Esophagus squamous epithelium (tissue), 5 donors: ENCODE measurements at regions not wholly inside any gene's neighbourhood (a gene's known extent, or its start where the extent isn't known, plus 50 kb on each side); places are given as distances from the start of the nearest gene placed in this dataset.
A peak's percentile ranks its signal among the peaks of the same experiment; 100 is the strongest.

Experiments
- DNase-seq: peaks from one replicate; lab custom pipeline; 2025; lab: John Stamatoyannopoulos, UW
- H3K27ac ChIP-seq, 4 donors: fragments of 200-600 bp; sonication (generic); one replicate each; pipeline ENCODE4 v1.5.1; 2016 to 2019; ENCODE audit warnings: mild to moderate bottlenecking in 1 of 4
- H3K27me3 ChIP-seq, 4 donors: fragments of 200-600 bp; sonication (generic); 1 replicate in 3 of 4; 2 replicates in 1 of 4; pipeline versions ENCODE4 v1.5.1 to v1.6.0; 2017 to 2021; ENCODE audit warnings: antibody characterized with exemption in 1 of 4
- H3K36me3 ChIP-seq, 3 donors: fragments of 200-600 bp; sonication (generic); one replicate each; pipeline ENCODE4 v1.5.1; 2016 to 2019
- H3K4me1 ChIP-seq, 3 donors: fragments of 200-600 bp; sonication (generic); one replicate each; pipeline ENCODE4 v1.5.1; 2017 to 2019
- H3K4me3 ChIP-seq, 4 donors: fragments of 200-600 bp; sonication (generic); 1 replicate in 3 of 4; 2 replicates in 1 of 4; pipeline ENCODE4 v1.5.1; 2016 to 2019; ENCODE audit warnings: mild to moderate bottlenecking in 2 of 4, moderate library complexity in 1 of 4
- H3K9me3 ChIP-seq, 3 donors: fragments of 200-600 bp; sonication (generic); one replicate each; pipeline ENCODE4 v1.5.1; 2016 to 2019
- POLR2A ChIP-seq, 4 donors: fragments of 450-650 bp; IDR thresholded peaks; one replicate each; pipeline ENCODE4 v1.6.1; 2017; ENCODE audit warnings: antibody characterized with exemption in 4 of 4, mild to moderate bottlenecking in 4 of 4, moderate library complexity in 3 of 4
- WGBS, 2 donors: methylation state at CpG; one replicate each; pipeline ENCODE4 v1.1.5; 2018; 5-methylcytosine and 5-hydroxymethylcytosine counted together
- intact Hi-C: fragments of 100-400 bp; cut with DNase I; formaldehyde crosslinking; loops from one replicate; pipeline ENCODE4 v1.15.0; 2022
- TF ChIP-seq, protein P1 (sequence below), 6 experiments: fragments of 450-650 bp in 4 of 6; fragments of 200-600 bp in 2 of 6; sonication (generic) in 2 of 6; IDR thresholded peaks; one replicate each; pipeline ENCODE4 v1.5.1; 2016 to 2019; ENCODE audit warnings: antibody characterized with exemption in 6 of 6, mild to moderate bottlenecking in 4 of 6, moderate library complexity in 4 of 6
- donor health status: DM: yes; HTN: yes; CAD: no.

DNA sequence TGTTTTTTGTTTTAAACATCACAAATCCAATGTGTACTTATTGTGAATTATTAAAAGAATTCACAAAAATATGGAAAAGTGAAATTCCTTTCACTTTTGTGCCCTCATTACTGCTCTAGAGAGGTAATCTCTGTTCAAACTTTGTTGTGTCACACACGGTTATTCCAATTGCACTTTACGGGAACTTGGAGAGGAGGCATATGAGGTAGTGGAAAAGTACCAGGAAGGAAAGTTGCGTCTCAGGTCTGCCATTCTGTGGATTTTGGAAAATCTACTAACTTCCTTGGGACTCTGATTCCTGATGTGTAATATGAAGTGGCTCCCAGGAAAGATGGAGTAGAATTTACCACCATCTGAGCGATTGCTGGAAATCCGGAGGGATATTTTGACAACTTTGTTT, 90.9 kb upstream of the DCN start:
- no peaks in the 10 kb centered on the region for H3K27me3 ChIP-seq
- no peak for TF ChIP-seq POLR2A (IDR thresholded peaks at IDR 0.05)
- TF ChIP-seq, protein P1, sequence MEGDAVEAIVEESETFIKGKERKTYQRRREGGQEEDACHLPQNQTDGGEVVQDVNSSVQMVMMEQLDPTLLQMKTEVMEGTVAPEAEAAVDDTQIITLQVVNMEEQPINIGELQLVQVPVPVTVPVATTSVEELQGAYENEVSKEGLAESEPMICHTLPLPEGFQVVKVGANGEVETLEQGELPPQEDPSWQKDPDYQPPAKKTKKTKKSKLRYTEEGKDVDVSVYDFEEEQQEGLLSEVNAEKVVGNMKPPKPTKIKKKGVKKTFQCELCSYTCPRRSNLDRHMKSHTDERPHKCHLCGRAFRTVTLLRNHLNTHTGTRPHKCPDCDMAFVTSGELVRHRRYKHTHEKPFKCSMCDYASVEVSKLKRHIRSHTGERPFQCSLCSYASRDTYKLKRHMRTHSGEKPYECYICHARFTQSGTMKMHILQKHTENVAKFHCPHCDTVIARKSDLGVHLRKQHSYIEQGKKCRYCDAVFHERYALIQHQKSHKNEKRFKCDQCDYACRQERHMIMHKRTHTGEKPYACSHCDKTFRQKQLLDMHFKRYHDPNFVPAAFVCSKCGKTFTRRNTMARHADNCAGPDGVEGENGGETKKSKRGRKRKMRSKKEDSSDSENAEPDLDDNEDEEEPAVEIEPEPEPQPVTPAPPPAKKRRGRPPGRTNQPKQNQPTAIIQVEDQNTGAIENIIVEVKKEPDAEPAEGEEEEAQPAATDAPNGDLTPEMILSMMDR (IDR thresholded peaks at IDR 0.05) = no peak
- no peak overlapping the region for H3K4me3 ChIP-seq
- intact Hi-C loops = no loop called here
- peaks cover 0 to 63% (median 4%) of the 10 kb centered on the region in 3 donors for H3K4me1 ChIP-seq
- WGBS, 2 donors = 54 to 60% methylated on average over 5 of the region's 5 CpGs
- no peak for DNase-seq
- H3K36me3 ChIP-seq = no peaks in the 10 kb centered on the region
- H3K9me3 ChIP-seq = no peaks in the 10 kb centered on the region
- H3K27ac ChIP-seq = peak overlapping the region in 3 of 4 donors; percentile 61 to 79 (median 68)

DNA sequence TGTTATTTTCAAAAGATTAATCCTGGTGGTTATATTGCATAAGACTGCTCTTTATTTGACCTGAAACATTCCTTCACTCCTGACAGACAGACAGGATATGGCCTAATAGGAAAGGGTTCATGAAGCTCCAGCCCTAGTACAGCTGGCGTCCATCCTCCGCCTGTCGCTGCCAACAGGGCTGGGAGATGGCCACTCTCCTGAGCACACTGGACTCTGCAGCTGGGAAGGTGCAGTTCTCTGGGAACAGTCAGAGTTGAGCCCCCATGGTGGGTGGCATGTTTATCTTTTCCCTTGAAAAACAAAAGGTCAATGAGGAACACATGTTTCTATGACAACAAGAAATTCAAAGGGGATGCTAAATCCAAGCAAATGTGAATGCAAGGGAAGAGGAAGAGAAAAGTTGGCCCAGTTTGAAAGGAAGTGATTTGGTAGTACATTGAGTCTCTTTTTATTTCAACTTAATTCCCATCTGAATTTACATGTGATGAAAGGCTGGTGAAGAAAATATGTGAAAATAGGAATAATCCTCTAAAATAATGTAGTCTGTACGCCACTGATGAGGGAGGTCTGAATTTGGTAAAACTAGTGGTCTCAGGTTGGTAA, 89.9 kb upstream of the DCN start:
- TF ChIP-seq, protein P1 (IDR thresholded peaks at IDR 0.05) = no peak
- no peak for TF ChIP-seq POLR2A (IDR thresholded peaks at IDR 0.05)
- Histone ChIP-seq H3K9me3 (no peaks in the 10 kb centered on the region), H3K36me3 (no peaks in the 10 kb centered on the region), H3K27me3 (no peaks in the 10 kb centered on the region), H3K4me3 (no peak overlapping the region), H3K27ac (peak overlapping the region in 3 of 4 donors; percentile 61 to 79 (median 68)), H3K4me1 (peaks cover 0 to 63% (median 4%) of the 10 kb centered on the region in 3 donors)
- no peak for DNase-seq
- intact Hi-C loops = no loop called here
- 91 to 93% methylated on average over 1 to 3 of the region's 4 CpGs for WGBS, 2 donors

DNA sequence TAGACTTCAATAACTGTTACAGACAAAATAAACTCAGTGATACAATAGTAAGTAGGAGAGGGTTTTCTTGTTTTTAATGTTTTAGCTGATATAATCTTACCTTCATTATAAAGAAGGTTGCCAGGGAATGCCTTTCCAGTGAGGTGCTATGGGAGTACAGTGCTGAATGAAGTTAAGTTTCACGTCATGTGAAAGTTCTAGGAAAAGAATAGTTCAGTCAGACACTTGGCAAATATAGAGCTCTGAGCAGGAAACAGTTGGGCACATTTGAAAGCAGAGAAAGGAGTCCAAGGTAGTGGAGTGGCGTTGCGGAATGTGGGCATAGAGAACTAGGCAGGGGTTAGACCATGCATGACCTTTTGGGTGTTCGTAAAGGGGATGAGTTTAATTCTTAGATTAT, 88.6 kb upstream of the DCN start:
- H3K27me3 ChIP-seq = no peaks in the 10 kb centered on the region
- intact Hi-C loops = no loop called here
- no peak overlapping the region for H3K4me3 ChIP-seq
- peak overlapping the region in 2 of 4 donors; percentile 61 to 79 for H3K27ac ChIP-seq
- no peak for DNase-seq
- TF ChIP-seq POLR2A (IDR thresholded peaks at IDR 0.05) = no peak
- TF ChIP-seq, protein P1 (IDR thresholded peaks at IDR 0.05) = no peak
- H3K9me3 ChIP-seq = no peaks in the 10 kb centered on the region
- 37 to 50% methylated on average over 4 of the region's 4 CpGs for WGBS, 2 donors
- H3K36me3 ChIP-seq = no peaks in the 10 kb centered on the region
- peaks cover 0 to 54% (median 4%) of the 10 kb centered on the region in 3 donors for H3K4me1 ChIP-seq

DNA sequence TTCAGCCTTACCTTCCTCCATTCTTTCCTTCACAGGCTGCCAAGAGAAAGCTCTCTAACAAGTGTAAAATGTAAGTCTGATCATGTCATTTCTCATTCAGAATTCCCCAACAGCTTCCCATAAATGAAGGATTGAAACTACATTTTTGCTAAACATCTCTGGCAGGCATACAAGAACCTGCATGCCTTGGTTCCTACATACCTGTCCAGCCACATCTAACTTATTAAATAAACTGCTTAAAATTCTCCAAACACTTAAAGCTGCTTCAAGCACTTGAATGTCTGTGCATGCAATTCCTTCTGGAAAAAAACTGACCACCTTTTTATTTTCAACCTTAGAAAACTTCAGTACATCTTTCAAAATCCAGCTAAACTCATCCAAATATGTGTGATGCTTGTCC, 84.4 kb upstream of the DCN start:
- intact Hi-C loops = no loop called here
- H3K9me3 ChIP-seq = no peaks in the 10 kb centered on the region
- no peaks in the 10 kb centered on the region for H3K36me3 ChIP-seq
- no peak overlapping the region for H3K4me3 ChIP-seq
- no peak for TF ChIP-seq POLR2A (IDR thresholded peaks at IDR 0.05)
- TF ChIP-seq, protein P1 (IDR thresholded peaks at IDR 0.05) = no peak
- no peak overlapping the region for H3K27ac ChIP-seq
- DNase-seq = no peak
- no peaks in the 10 kb centered on the region for H3K27me3 ChIP-seq
- H3K4me1 ChIP-seq = peaks cover 0 to 13% (median 0%) of the 10 kb centered on the region in 3 donors

DNA sequence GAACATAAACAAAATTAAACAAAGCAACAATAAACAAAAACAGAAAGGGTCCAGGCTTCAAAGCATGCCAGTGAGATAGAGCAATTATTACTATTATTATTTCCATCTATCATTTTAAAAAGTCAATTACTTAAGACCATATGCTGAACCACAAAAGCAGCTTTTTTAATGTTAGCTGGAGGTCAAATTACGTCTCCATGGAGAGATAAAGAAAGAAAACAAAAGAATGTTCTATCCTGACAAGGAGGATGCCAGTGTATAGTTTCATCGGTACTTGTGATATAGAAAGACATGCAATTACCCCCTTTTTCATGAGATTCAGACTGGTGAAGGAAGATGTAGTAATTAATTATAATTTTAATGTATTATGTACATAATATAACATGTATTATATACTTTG, 81.6 kb upstream of the DCN start:
- intact Hi-C loops = no loop called here
- TF ChIP-seq POLR2A (IDR thresholded peaks at IDR 0.05) = no peak
- TF ChIP-seq, protein P1 (IDR thresholded peaks at IDR 0.05) = no peak
- 71 to 88% methylated on average over 2 of the region's 2 CpGs for WGBS, 2 donors
- H3K9me3 ChIP-seq = no peaks in the 10 kb centered on the region
- H3K27ac ChIP-seq = no peak overlapping the region
- H3K27me3 ChIP-seq = no peaks in the 10 kb centered on the region
- H3K36me3 ChIP-seq = no peaks in the 10 kb centered on the region
- DNase-seq = no peak
- no peaks in the 10 kb centered on the region for H3K4me1 ChIP-seq
- no peak overlapping the region for H3K4me3 ChIP-seq
